K562 (cell line): ENCODE measurements at regions not wholly inside any gene's neighbourhood (a gene's known extent, or its start where the extent isn't known, plus 50 kb on each side); places are given as distances from the start of the nearest gene placed in this dataset.

ENCODE experiments used
- ATAC-seq: fragments of 200-7000 bp; cut with Tn5 transposase; 3 replicates; pipeline ENCODE4 v1.9.1; 2020; ENCODE audit warnings: moderate library complexity
- BruUV-seq: library from RNA; stranded (reverse); fragments of 400-500 nt; replicated peaks from 2 replicates; lab custom pipeline; 2021; lab: Mats Ljungman, UMichigan
- CTCF ChIA-PET: fragments of 300-600 bp; formaldehyde crosslinking; extraction: SDS; loops from one replicate; lab custom pipeline; 2021; ENCODE audit warnings: low intra/inter-chr PET ratio; lab: Yijun Ruan, JAX
- POLR2A ChIA-PET: fragments of 300-600, 350-650 bp; sonication (Branson Sonifier 250); formaldehyde crosslinking; extraction: SDS; loops from one replicate; lab custom pipeline; 2021; ENCODE audit warnings: antibody characterized with exemption, inconsistent platforms; lab: Yijun Ruan, JAX
- DNase-seq, 4 experiments: peaks; one replicate each; pipeline versions ENCODE4 v3.0.0 to v3.0.0-alpha.2; 2011 to 2018; ENCODE audit warnings: low spot score in 3 of 4, mixed read lengths in 3 of 4; ENCODE audit errors: extremely low read depth in 1 of 4
- FAIRE-seq: peaks from 2 replicates; lab custom pipeline; 2011; peaks lifted over from hg19 to GRCh38; lab: Jason Lieb, UNC
- H2AFZ ChIP-seq: 2 replicates; pipeline ENCODE4 v1.6.0; 2011; ENCODE audit warnings: low read depth, low read length, control low read depth, inconsistent platforms
- H3K27ac ChIP-seq: fragments of 200-600 bp; 3 replicates; pipeline ENCODE4 v1.8.0; 2011; ENCODE audit warnings: low read depth, mild to moderate bottlenecking, control low read depth, inconsistent platforms, low read length, moderate library complexity, mixed read lengths; ENCODE audit errors: extremely low read depth
- H3K27me3 ChIP-seq, 2 experiments: fragments of 300-600 bp in 1 of 2; 2 replicates in 1 of 2; 3 replicates in 1 of 2; pipeline versions ENCODE4 v1.6.0 to v1.8.0; 2011; ENCODE audit warnings: inconsistent platforms in 2 of 2, low read length in 2 of 2, mild to moderate bottlenecking in 1 of 2, mixed read lengths in 1 of 2, moderate library complexity in 1 of 2; ENCODE audit not compliant: control insufficient read depth in 2 of 2, insufficient read depth in 2 of 2
- H3K36me3 ChIP-seq: fragments of 300-600 bp; 3 replicates; pipeline ENCODE4 v1.8.0; 2011; ENCODE audit warnings: mild to moderate bottlenecking, low read length, inconsistent platforms; ENCODE audit not compliant: control insufficient read depth, insufficient read depth
- H3K4me1 ChIP-seq, 2 experiments: fragments of 200-600 bp in 1 of 2; replicated peaks in 1 of 2; 2 replicates in 1 of 2; 3 replicates in 1 of 2; pipeline versions ENCODE4 v1.5.1 to v1.8.0; 2011; ENCODE audit warnings: inconsistent platforms in 2 of 2, low read length in 2 of 2, mild to moderate bottlenecking in 1 of 2, mixed read lengths in 1 of 2, moderate library complexity in 1 of 2; ENCODE audit not compliant: control insufficient read depth in 2 of 2, insufficient read depth in 2 of 2
- H3K4me2 ChIP-seq: 2 replicates; pipeline ENCODE4 v1.6.1; 2011; ENCODE audit warnings: low read length, control low read depth, inconsistent platforms, mixed read lengths; ENCODE audit not compliant: insufficient read depth
- H3K4me3 ChIP-seq: fragments of 200-600 bp; sonication (generic), shearing (Covaris generic); 2 replicates; pipeline ENCODE4 v1.5.1; 2016; ENCODE audit warnings: control low read depth, inconsistent platforms
- H3K79me2 ChIP-seq: fragments of 200-600 bp; 3 replicates; pipeline ENCODE4 v1.8.0; 2011; ENCODE audit warnings: low read length, inconsistent platforms; ENCODE audit not compliant: control insufficient read depth, insufficient read depth
- H3K9ac ChIP-seq, 2 experiments: 2 replicates each; pipeline versions ENCODE4 v1.6.0 to v1.6.1; 2011; ENCODE audit warnings: low read depth in 2 of 2, low read length in 2 of 2, control low read depth in 1 of 2, inconsistent platforms in 1 of 2, mild to moderate bottlenecking in 1 of 2, mixed read lengths in 1 of 2; ENCODE audit not compliant: insufficient read depth in 1 of 2
- H3K9me1 ChIP-seq: one replicate; pipeline ENCODE4 v1.6.0; 2011; ENCODE audit warnings: inconsistent platforms, mild to moderate bottlenecking, low read length, moderate library complexity; ENCODE audit not compliant: control insufficient read depth, insufficient read depth
- H3K9me3 ChIP-seq: replicated peaks from 2 replicates; pipeline ENCODE4 v1.5.1; 2011; ENCODE audit warnings: low read depth, low read length, inconsistent platforms; ENCODE audit not compliant: control insufficient read depth, insufficient read depth
- H4K20me1 ChIP-seq: replicated peaks from 2 replicates; pipeline ENCODE4 v1.6.1; 2011; ENCODE audit warnings: low read length, inconsistent platforms, mixed read lengths; ENCODE audit not compliant: control insufficient read depth, insufficient read depth
- BRD9 ChIP-seq: fragments of 450-650 bp; IDR thresholded peaks from 2 replicates; pipeline ENCODE4 v1.6.1; 2018; ENCODE audit warnings: low read depth; ENCODE audit not compliant: partially characterized antibody
- FUS ChIP-seq: fragments of 200-400 bp; formaldehyde crosslinking; optimal IDR thresholded peaks from 2 replicates; pipeline ENCODE3; 2017; ENCODE audit warnings: low read depth, low read length
- MED1 ChIP-seq: sonication (generic); formaldehyde crosslinking; IDR thresholded peaks from 2 replicates; pipeline ENCODE4 v1.8.1; 2023; ENCODE audit warnings: missing genetic modification reagents, borderline replicate concordance
- MEIS2 ChIP-seq: fragments of 450-650 bp; IDR thresholded peaks from 2 replicates; pipeline ENCODE4 v1.6.1; 2014; ENCODE audit warnings: mild to moderate bottlenecking; ENCODE audit not compliant: partially characterized antibody
- POLR2A ChIP-seq: fragments of 450-650 bp; conservative IDR thresholded peaks from 2 replicates; pipeline ENCODE4 v1.6.1; 2016
- POLR2B ChIP-seq: fragments of 450-650 bp; IDR thresholded peaks from 2 replicates; pipeline ENCODE4 v1.6.1; 2018; ENCODE audit warnings: low read depth; ENCODE audit not compliant: partially characterized antibody
- POLR3A ChIP-seq: IDR thresholded peaks from 2 replicates; pipeline ENCODE4 v1.6.1; 2011; ENCODE audit warnings: borderline replicate concordance, mild to moderate bottlenecking, moderate library complexity; ENCODE audit not compliant: insufficient read length, insufficient read depth; ENCODE audit errors: extremely low read depth
- RBM25 ChIP-seq: fragments of 200-400 bp; formaldehyde crosslinking; IDR thresholded peaks from 2 replicates; pipeline ENCODE4 v1.6.1; 2018; ENCODE audit warnings: low read length, low read depth, moderate library complexity; ENCODE audit not compliant: severe bottlenecking
- RCOR1 ChIP-seq, 2 experiments: IDR thresholded peaks; 2 replicates each; pipeline ENCODE4 v1.6.1; 2012; ENCODE audit warnings: low read depth in 2 of 2, low read length in 2 of 2, borderline replicate concordance in 1 of 2, improper control_type of control experiment in 1 of 2
- RUNX1 ChIP-seq: sonication (generic); IDR thresholded peaks from 2 replicates; pipeline ENCODE4 v1.6.1; 2016; ENCODE audit warnings: antibody characterized with exemption, low read depth
- SOX6 ChIP-seq: fragments of 450-650 bp; IDR thresholded peaks from 2 replicates; pipeline ENCODE4 v1.6.1; 2014; ENCODE audit warnings: mild to moderate bottlenecking
- ZBTB17 ChIP-seq: fragments of 450-650 bp; formaldehyde crosslinking; IDR thresholded peaks from 2 replicates; pipeline ENCODE4 v1.4.0; 2020; ENCODE audit warnings: mild to moderate bottlenecking
- ZEB2 ChIP-seq: fragments of 450-650 bp; IDR thresholded peaks from 2 replicates; pipeline ENCODE4 v1.6.1; 2016
- ZNF764 ChIP-seq: fragments of 250-450 bp; sonication (Bioruptor Pico); IDR thresholded peaks from 2 replicates; pipeline ENCODE4 v1.4.0; 2020; ENCODE audit warnings: low read depth, mild to moderate bottlenecking, moderate library complexity
- WGBS: fragments of 100-300 bp; shearing (Covaris generic); methylation state at CpG from one replicate; pipeline ENCODE4 v1.1.6; 2016; ENCODE audit warnings: low coverage, mixed read lengths; ENCODE audit not compliant: insufficient coverage; ENCODE audit errors: missing lambda C conversion rate; 5-methylcytosine and 5-hydroxymethylcytosine counted together
- in situ Hi-C: fragments of 300-500 bp; cut with MboI; formaldehyde crosslinking; loops from 4 replicates; pipeline ENCODE4 v1.15.0; 2018; ENCODE audit warnings: inconsistent platforms, mixed read lengths
- intact Hi-C: fragments of 100-400 bp; cut with micrococcal nuclease; formaldehyde crosslinking; loops from 2 replicates; pipeline ENCODE4 v1.14.2; 2022
- TF ChIP-seq, protein P1 (sequence below): fragments of 250-450 bp; sonication (Bioruptor Pico); IDR thresholded peaks from 2 replicates; pipeline ENCODE4 v1.8.0; 2021; ENCODE audit warnings: mild to moderate bottlenecking, moderate library complexity
- TF ChIP-seq, protein P2 (sequence below): sonication (generic); formaldehyde crosslinking; IDR thresholded peaks from 2 replicates; pipeline ENCODE4 v1.8.1; 2023; ENCODE audit warnings: mild to moderate bottlenecking, missing genetic modification reagents
- TF ChIP-seq, protein P3 (sequence below): fragments of 250-450 bp; sonication (Bioruptor Pico); IDR thresholded peaks from 2 replicates; pipeline ENCODE4 v1.8.0; 2021; ENCODE audit warnings: borderline replicate concordance, mild to moderate bottlenecking, moderate library complexity; ENCODE audit not compliant: poor library complexity, severe bottlenecking

DNA sequence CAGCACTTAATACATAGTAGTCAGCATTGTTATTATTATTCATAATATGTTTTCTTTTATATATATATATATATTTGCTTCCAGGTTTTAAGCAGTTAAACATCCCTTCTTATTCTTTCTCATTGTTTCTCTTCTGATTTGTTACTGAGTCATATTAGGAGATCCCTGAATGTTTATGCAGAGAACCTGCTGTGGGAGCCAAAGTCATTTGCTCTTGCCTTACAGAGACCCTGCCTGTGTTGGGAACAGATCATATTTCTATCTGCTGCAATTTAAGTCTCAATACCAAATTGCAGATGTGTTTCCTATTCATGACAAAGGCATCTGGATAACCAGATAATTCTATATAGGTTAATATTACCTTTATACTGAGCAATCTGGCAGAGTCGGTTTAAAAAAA is 323.0 kb upstream of the UMPS start:
- no TSS peak for BruUV-seq
- H3K79me2 ChIP-seq = no peaks in the 10 kb centered on the region
- POLR2A ChIA-PET = no interaction called here
- no peaks in the 10 kb centered on the region for H3K4me1 ChIP-seq
- H3K36me3 ChIP-seq = no peaks in the 10 kb centered on the region
- no peak overlapping the region for H3K4me3 ChIP-seq
- CTCF ChIA-PET = no interaction called here
- TF ChIP-seq MED1 (CRISPR knock-in tag) (no peak), RCOR1 (IDR thresholded peaks at IDR 0.05; ENCODE audit: borderline replicate concordance in 1 of 2, low read depth in 2 of 2, low read length in 2 of 2) (no peak), POLR3A (no peak), ZNF764 (CRISPR knock-in tag) (no peak), BRD9 (no peak), RUNX1 (no peak), POLR2A (no peak), FUS (no peak), MEIS2 (no peak), ZEB2 (no peak), RBM25 (no peak), POLR2B (no peak), SOX6 (no peak), ZBTB17 (CRISPR knock-in tag) (no peak)
- TF ChIP-seq, protein P1, sequence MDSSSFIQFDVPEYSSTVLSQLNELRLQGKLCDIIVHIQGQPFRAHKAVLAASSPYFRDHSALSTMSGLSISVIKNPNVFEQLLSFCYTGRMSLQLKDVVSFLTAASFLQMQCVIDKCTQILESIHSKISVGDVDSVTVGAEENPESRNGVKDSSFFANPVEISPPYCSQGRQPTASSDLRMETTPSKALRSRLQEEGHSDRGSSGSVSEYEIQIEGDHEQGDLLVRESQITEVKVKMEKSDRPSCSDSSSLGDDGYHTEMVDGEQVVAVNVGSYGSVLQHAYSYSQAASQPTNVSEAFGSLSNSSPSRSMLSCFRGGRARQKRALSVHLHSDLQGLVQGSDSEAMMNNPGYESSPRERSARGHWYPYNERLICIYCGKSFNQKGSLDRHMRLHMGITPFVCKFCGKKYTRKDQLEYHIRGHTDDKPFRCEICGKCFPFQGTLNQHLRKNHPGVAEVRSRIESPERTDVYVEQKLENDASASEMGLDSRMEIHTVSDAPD (CRISPR knock-in tag) = no peak
- TF ChIP-seq, protein P2, sequence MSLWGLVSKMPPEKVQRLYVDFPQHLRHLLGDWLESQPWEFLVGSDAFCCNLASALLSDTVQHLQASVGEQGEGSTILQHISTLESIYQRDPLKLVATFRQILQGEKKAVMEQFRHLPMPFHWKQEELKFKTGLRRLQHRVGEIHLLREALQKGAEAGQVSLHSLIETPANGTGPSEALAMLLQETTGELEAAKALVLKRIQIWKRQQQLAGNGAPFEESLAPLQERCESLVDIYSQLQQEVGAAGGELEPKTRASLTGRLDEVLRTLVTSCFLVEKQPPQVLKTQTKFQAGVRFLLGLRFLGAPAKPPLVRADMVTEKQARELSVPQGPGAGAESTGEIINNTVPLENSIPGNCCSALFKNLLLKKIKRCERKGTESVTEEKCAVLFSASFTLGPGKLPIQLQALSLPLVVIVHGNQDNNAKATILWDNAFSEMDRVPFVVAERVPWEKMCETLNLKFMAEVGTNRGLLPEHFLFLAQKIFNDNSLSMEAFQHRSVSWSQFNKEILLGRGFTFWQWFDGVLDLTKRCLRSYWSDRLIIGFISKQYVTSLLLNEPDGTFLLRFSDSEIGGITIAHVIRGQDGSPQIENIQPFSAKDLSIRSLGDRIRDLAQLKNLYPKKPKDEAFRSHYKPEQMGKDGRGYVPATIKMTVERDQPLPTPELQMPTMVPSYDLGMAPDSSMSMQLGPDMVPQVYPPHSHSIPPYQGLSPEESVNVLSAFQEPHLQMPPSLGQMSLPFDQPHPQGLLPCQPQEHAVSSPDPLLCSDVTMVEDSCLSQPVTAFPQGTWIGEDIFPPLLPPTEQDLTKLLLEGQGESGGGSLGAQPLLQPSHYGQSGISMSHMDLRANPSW (CRISPR knock-in tag) = no peak
- TF ChIP-seq, protein P3, sequence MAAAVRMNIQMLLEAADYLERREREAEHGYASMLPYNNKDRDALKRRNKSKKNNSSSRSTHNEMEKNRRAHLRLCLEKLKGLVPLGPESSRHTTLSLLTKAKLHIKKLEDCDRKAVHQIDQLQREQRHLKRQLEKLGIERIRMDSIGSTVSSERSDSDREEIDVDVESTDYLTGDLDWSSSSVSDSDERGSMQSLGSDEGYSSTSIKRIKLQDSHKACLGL (CRISPR knock-in tag) = no peak
- no peaks in the 10 kb centered on the region for H4K20me1 ChIP-seq
- FAIRE-seq (no peak), ATAC-seq (no peak), DNase-seq (no peak)
- in situ Hi-C loops = no loop called here
- H3K27me3 ChIP-seq = no peaks in the 10 kb centered on the region
- no peaks in the 10 kb centered on the region for H3K9me3 ChIP-seq
- no peak overlapping the region for H3K9ac ChIP-seq
- no peaks in the 10 kb centered on the region for H3K9me1 ChIP-seq
- no peak overlapping the region for H3K27ac ChIP-seq
- intact Hi-C loops = no loop called here
- no peak overlapping the region for H3K4me2 ChIP-seq
- no peak overlapping the region for H2AFZ ChIP-seq
- 0% methylated on average over 1 of the region's 1 CpG for WGBS
